ENCODE measurements at regions not wholly inside any gene's neighbourhood (a gene's known extent, or its start where the extent isn't known, plus 50 kb on each side); places are given as distances from the start of the nearest gene placed in this dataset.

DNA sequence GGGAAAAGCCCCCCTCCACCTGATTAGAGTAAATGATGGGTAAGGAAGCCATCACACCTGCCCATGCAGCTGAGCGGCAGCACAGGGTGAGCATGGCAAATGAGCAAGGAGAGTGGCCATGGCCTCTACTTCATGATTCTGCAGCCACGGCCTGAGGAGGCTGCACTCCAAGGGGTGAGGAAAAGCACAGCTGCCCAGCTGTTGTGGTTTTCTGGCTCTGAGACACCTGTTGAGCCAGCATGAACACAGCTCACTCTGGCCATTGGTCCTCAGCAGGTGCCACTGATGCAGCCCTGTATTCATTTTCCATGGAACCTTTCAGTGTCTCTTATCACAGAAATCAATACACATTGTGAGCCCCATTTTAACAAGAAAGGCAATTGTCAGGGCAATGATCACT is 707.2 kb downstream of the AACS start:
- Histone ChIP-seq H3K27me3 (ENCODE audit: control insufficient read depth, insufficient read depth, low read length) (no peaks in the 10 kb centered on the region), H3K9me3 (ENCODE audit: control insufficient read depth, insufficient read depth, low read length) (no peaks in the 10 kb centered on the region), H3K27ac (ENCODE audit: low read length) (no peak overlapping the region), H3K36me3 (ENCODE audit: control insufficient read depth, insufficient read depth, low read length) (no peaks in the 10 kb centered on the region), H3K4me1 (ENCODE audit: control insufficient read depth, insufficient read depth, low read length) (no peaks in the 10 kb centered on the region), H3K4me3 (ENCODE audit: low read length) (no peak overlapping the region)
- Mint-ChIP-seq H3K4me3 (no peak overlapping the region), H3K9me3 (no peaks in the 10 kb centered on the region), H3K27ac (no peak overlapping the region), H3K36me3 (no peaks in the 10 kb centered on the region), H3K27me3 (ENCODE audit: low read depth in 2 of 2) (no peaks in the 10 kb centered on the region), H3K4me1 (no peaks in the 10 kb centered on the region)
- TF ChIP-seq, protein P1, sequence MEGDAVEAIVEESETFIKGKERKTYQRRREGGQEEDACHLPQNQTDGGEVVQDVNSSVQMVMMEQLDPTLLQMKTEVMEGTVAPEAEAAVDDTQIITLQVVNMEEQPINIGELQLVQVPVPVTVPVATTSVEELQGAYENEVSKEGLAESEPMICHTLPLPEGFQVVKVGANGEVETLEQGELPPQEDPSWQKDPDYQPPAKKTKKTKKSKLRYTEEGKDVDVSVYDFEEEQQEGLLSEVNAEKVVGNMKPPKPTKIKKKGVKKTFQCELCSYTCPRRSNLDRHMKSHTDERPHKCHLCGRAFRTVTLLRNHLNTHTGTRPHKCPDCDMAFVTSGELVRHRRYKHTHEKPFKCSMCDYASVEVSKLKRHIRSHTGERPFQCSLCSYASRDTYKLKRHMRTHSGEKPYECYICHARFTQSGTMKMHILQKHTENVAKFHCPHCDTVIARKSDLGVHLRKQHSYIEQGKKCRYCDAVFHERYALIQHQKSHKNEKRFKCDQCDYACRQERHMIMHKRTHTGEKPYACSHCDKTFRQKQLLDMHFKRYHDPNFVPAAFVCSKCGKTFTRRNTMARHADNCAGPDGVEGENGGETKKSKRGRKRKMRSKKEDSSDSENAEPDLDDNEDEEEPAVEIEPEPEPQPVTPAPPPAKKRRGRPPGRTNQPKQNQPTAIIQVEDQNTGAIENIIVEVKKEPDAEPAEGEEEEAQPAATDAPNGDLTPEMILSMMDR (IDR thresholded peaks at IDR 0.05), result no peak
- intact Hi-C loops (cut with micrococcal nuclease), result no loop called here
- 91% methylated on average over 2 of the region's 2 CpGs for WGBS (ENCODE audit: insufficient coverage)
- ATAC-seq (no peak), DNase-seq (no peak)

DNA sequence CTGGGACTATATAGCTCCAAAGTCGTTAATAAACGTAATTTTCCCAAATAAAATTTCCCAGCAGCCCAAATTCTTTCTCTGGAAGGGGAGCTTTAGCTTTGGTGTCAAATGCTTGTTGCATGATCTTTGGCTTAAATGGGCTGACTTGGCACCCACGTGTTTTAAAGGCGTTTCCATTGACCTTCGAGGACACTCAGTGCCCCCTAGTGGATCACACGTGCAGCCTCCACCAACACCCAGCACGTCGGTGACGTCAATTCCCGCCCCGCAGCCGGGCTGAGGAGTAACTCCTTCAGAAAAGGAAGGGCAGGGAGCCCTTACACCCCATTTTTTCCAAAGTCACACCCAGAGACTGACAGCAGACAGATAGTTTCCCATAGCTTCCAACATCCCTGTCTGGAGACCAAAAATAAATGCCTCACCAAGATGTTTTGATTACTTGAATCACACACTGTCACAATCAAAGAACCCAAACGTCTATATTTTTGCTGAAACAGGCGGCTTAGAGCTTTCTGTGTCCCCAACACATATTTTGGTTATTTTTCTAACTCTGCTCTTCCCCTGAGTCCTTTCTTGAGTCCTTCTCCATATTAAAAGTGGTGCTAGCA is 707.9 kb downstream of the AACS start:
- H3K27me3 ChIP-seq (ENCODE audit: control insufficient read depth, insufficient read depth, low read length), result no peaks in the 10 kb centered on the region
- H3K27ac Mint-ChIP-seq, result no peak overlapping the region
- intact Hi-C loops (cut with micrococcal nuclease), result no loop called here
- WGBS (ENCODE audit: insufficient coverage), result 26% methylated on average over 13 of the region's 14 CpGs
- no peak for ATAC-seq
- H3K4me3 Mint-ChIP-seq, result no peak overlapping the region
- H3K9me3 Mint-ChIP-seq, result no peaks in the 10 kb centered on the region
- H3K9me3 ChIP-seq (ENCODE audit: control insufficient read depth, insufficient read depth, low read length), result no peaks in the 10 kb centered on the region
- H3K36me3 Mint-ChIP-seq, result no peaks in the 10 kb centered on the region
- H3K36me3 ChIP-seq (ENCODE audit: control insufficient read depth, insufficient read depth, low read length), result no peaks in the 10 kb centered on the region
- H3K4me3 ChIP-seq (ENCODE audit: low read length), result no peak overlapping the region
- TF ChIP-seq, protein P1 (IDR thresholded peaks at IDR 0.05), result no peak
- H3K27ac ChIP-seq (ENCODE audit: low read length), result no peak overlapping the region
- no peak for DNase-seq
- H3K4me1 ChIP-seq (ENCODE audit: control insufficient read depth, insufficient read depth, low read length), result no peaks in the 10 kb centered on the region
- H3K27me3 Mint-ChIP-seq (ENCODE audit: low read depth in 2 of 2), result no peaks in the 10 kb centered on the region
- H3K4me1 Mint-ChIP-seq, result no peaks in the 10 kb centered on the region

DNA sequence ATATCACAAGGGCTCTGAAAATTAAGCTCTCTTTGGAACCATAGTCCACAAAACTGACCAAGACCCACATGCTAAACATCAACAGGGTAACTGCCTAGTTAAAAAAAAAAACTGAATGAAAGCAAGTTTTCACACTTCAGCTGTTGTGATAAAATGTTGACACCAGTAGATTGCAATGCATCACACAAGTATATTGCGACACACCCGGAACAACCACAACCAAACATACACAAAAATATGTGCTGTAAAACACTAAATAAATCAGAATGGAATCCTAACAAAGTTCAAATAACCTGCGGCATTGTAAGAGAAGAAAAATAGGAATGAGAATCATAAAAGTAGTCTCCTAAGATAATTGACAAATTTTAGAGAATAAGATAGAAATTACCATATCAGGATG is 710.3 kb downstream of the AACS start:
- TF ChIP-seq, protein P1 (IDR thresholded peaks at IDR 0.05), result no peak
- 53% methylated on average over 2 of the region's 3 CpGs for WGBS (ENCODE audit: insufficient coverage)

DNA sequence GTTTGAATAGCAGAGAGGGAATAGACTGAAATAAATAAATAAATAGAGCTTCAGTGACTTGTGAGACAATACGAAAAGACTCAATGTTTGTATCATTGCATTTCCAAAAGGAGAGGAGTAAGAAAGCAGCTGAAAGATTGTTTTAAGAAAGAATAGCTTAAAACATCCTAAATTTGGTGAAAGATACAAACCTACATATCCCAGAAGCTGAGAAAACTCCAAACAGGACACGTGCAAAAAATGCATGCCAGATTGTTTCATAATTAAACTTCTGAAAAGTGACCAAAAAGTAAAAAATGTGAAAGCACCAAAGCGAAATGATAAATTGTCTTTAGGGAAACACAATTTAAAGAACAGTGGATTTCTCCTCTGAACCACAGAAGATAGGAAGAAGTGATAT is 711.0 kb downstream of the AACS start:
- H3K9me3 ChIP-seq (ENCODE audit: control insufficient read depth, insufficient read depth, low read length), result no peaks in the 10 kb centered on the region
- no peaks in the 10 kb centered on the region for H3K4me1 ChIP-seq (ENCODE audit: control insufficient read depth, insufficient read depth, low read length)
- no peaks in the 10 kb centered on the region for H3K4me1 Mint-ChIP-seq
- TF ChIP-seq, protein P1 (IDR thresholded peaks at IDR 0.05), result no peak
- H3K27me3 ChIP-seq (ENCODE audit: control insufficient read depth, insufficient read depth, low read length), result no peaks in the 10 kb centered on the region
- no peaks in the 10 kb centered on the region for H3K9me3 Mint-ChIP-seq
- intact Hi-C loops (cut with micrococcal nuclease), result no loop called here
- no peak overlapping the region for H3K27ac ChIP-seq (ENCODE audit: low read length)
- no peak overlapping the region for H3K27ac Mint-ChIP-seq
- ATAC-seq (no peak), DNase-seq (no peak)
- no peaks in the 10 kb centered on the region for H3K36me3 Mint-ChIP-seq
- no peaks in the 10 kb centered on the region for H3K36me3 ChIP-seq (ENCODE audit: control insufficient read depth, insufficient read depth, low read length)
- no peaks in the 10 kb centered on the region for H3K27me3 Mint-ChIP-seq (ENCODE audit: low read depth in 2 of 2)
- H3K4me3 Mint-ChIP-seq, result no peak overlapping the region
- 97% methylated on average over 3 of the region's 3 CpGs for WGBS (ENCODE audit: insufficient coverage)
- no peak overlapping the region for H3K4me3 ChIP-seq (ENCODE audit: low read length)

More for the DNA sequence above, 710.3 kb downstream of the AACS start:
- H3K27me3 ChIP-seq (ENCODE audit: control insufficient read depth, insufficient read depth, low read length), result no peaks in the 10 kb centered on the region
- ATAC-seq (no peak), DNase-seq (no peak)
- Mint-ChIP-seq H3K4me3 (no peak overlapping the region), H3K36me3 (no peaks in the 10 kb centered on the region), H3K4me1 (no peaks in the 10 kb centered on the region), H3K27ac (no peak overlapping the region), H3K9me3 (no peaks in the 10 kb centered on the region), H3K27me3 (ENCODE audit: low read depth in 2 of 2) (no peaks in the 10 kb centered on the region)
- H3K27ac ChIP-seq (ENCODE audit: low read length), result no peak overlapping the region
- no peaks in the 10 kb centered on the region for H3K9me3 ChIP-seq (ENCODE audit: control insufficient read depth, insufficient read depth, low read length)
- intact Hi-C loops (cut with micrococcal nuclease), result no loop called here
- H3K4me1 ChIP-seq (ENCODE audit: control insufficient read depth, insufficient read depth, low read length), result no peaks in the 10 kb centered on the region
- H3K4me3 ChIP-seq (ENCODE audit: low read length), result no peak overlapping the region
- no peaks in the 10 kb centered on the region for H3K36me3 ChIP-seq (ENCODE audit: control insufficient read depth, insufficient read depth, low read length)

All from natural killer cell (primary cell).